Right cardiac atrium (tissue), 5 donors: ENCODE measurements at regions not wholly inside any gene's neighbourhood (a gene's known extent, or its start where the extent isn't known, plus 50 kb on each side); places are given as distances from the start of the nearest gene placed in this dataset.
A peak's percentile ranks its signal among the peaks of the same experiment; 100 is the strongest.

Source experiments
- ATAC-seq, 2 donors: fragments of 200-7000 bp; cut with Tn5 transposase; one replicate each; pipeline versions ENCODE4 v1.8.0 to v1.9.1; 2020; ENCODE audit warnings: moderate library complexity in 2 of 2, mild to moderate bottlenecking in 1 of 2
- DNase-seq, 3 donors: peaks; one replicate each; pipeline ENCODE4 v3.0.0-alpha.2; 2020
- H3K27ac ChIP-seq: one replicate; pipeline ENCODE4 v1.5.1; 2013; ENCODE audit warnings: mild to moderate bottlenecking, low read length, control low read depth, moderate library complexity
- H3K27me3 ChIP-seq: one replicate; pipeline ENCODE4 v1.6.1; 2013; ENCODE audit not compliant: control insufficient read depth, insufficient read depth
- H3K4me1 ChIP-seq: one replicate; pipeline ENCODE4 v1.6.1; 2013; ENCODE audit warnings: low read length; ENCODE audit not compliant: control insufficient read depth, insufficient read depth
- H3K4me3 ChIP-seq: one replicate; pipeline ENCODE4 v1.5.1; 2013; ENCODE audit warnings: low read length, control low read depth
- H3K9me3 ChIP-seq: one replicate; pipeline ENCODE4 v1.6.1; 2013; ENCODE audit warnings: low read length; ENCODE audit not compliant: control insufficient read depth
- WGBS: extraction: QIAGEN DNeasy Blood & Tissue Kit; methylation state at CpG from one replicate; pipeline ENCODE4 v1.1.7; 2013; 5-methylcytosine and 5-hydroxymethylcytosine counted together
- intact Hi-C, 4 donors: fragments of 100-400 bp; cut with DNase I; formaldehyde crosslinking; loops; one replicate each; pipeline versions ENCODE4 v1.11.0 to v1.14.0; 2022 to 2023
- donor health status: healthy with polysubstance abuse.
- donor health status: DM: no; HTN: yes; CAD: no.
- donor health status: DM: no; HTN: no; CAD: no.
- donor health status: DM: no; HTN: yes; CAD: no; lungs with severe emphysema.
- donor health status: DM: yes; HTN: yes; CAD: no.

GRCh38 chr22:48268771-48269552 lies 1506.5 kb downstream of the TBC1D22A start:
- intact Hi-C loops = no loop called here
- ATAC-seq (no peak), DNase-seq (no peak)
- no peaks in the 10 kb centered on the region for H3K4me1 ChIP-seq
- no peak overlapping the region for H3K27ac ChIP-seq
- H3K4me3 ChIP-seq = no peak overlapping the region
- no peaks in the 10 kb centered on the region for H3K27me3 ChIP-seq
- H3K9me3 ChIP-seq = no peaks in the 10 kb centered on the region
- 83% methylated on average over 24 of the region's 24 CpGs for WGBS

- Histone ChIP-seq H3K4me3 (no peak overlapping the region), H3K9me3 (no peaks in the 10 kb centered on the region), H3K27ac (no peak overlapping the region), H3K27me3 (no peaks in the 10 kb centered on the region), H3K4me1 (no peaks in the 10 kb centered on the region)
- DNase-seq (no peak), ATAC-seq (no peak)
- 71% methylated on average over 11 of the region's 11 CpGs for WGBS
- intact Hi-C loops = no loop called here
Observed at GRCh38 chr22:48268293-48268692, 1505.8 kb downstream of the TBC1D22A start.

- Histone ChIP-seq H3K9me3 (no peaks in the 10 kb centered on the region), H3K27me3 (no peaks in the 10 kb centered on the region), H3K4me3 (no peak overlapping the region), H3K27ac (no peak overlapping the region), H3K4me1 (no peaks in the 10 kb centered on the region)
- 40% methylated on average over 10 of the region's 10 CpGs for WGBS
- no peak for DNase-seq
- no peak for ATAC-seq
- intact Hi-C loops = no loop called here
Observed at GRCh38 chr22:48267681-48268080, 1505.2 kb downstream of the TBC1D22A start.

DNA sequence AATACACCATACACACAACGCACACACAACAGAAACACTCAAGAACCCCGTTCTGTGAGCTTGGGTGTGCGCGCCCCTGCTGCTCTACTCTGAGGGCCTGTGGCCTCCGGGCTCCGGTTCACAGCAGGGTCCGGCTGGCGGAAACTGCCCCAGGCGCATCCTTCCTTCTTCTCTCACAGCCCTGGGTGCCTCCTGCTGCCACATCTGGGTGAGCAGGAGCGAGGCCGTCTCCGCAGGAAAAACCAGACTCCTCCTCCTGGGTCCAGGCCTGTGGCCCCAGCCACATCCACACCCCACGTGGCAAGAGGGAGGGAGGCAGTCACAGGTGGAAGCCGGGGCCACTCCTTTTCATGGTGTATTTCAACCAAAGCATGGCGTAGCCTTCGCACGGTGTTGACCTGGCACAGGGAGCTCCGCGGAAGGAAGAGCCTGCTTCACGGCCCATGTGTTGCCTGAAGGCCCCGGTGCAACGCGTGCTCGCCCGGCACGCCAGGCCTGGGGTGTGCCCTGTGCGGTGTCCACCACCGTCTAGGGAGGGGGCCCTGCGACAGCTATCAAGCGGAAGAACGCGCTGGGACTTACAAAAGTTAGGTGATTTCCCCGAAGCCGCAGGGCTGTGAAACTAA lies 1502.7 kb downstream of the TBC1D22A start:
- H3K4me1 ChIP-seq = no peaks in the 10 kb centered on the region
- H3K4me3 ChIP-seq = no peak overlapping the region
- H3K27ac ChIP-seq = no peak overlapping the region
- ATAC-seq = peak in 1 of 2 donors; percentile 25
- WGBS = 88% methylated on average over 34 of the region's 34 CpGs
- H3K9me3 ChIP-seq = no peaks in the 10 kb centered on the region
- peak in 1 of 3 donors; percentile 36 for DNase-seq
- intact Hi-C loops = no loop called here
- no peaks in the 10 kb centered on the region for H3K27me3 ChIP-seq

DNA sequence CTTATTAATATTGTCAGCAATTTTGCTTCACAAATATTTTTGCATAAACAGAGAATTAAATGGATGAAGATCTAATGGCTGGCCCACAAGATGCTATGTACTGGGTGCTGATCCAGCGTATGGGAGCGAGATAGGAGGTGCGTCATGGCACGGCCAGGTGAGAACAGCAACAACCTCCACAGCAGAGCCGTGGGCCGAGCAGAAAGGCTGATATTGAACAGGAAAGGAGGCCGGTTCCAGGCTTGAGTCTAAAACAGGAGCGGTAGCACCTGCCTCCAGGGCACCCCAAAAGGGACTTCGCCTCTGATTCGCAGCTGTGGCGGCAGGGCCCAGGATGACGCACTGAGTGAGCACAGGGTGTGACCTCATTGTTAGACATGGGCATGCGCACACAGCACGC lies 1502.1 kb downstream of the TBC1D22A start:
- DNase-seq (peak in 1 of 3 donors; percentile 10), ATAC-seq (no peak)
- Histone ChIP-seq H3K9me3 (no peaks in the 10 kb centered on the region), H3K27me3 (no peaks in the 10 kb centered on the region), H3K4me3 (no peak overlapping the region), H3K4me1 (no peaks in the 10 kb centered on the region), H3K27ac (no peak overlapping the region)
- intact Hi-C loops = no loop called here
- 91% methylated on average over 14 of the region's 14 CpGs for WGBS

DNA sequence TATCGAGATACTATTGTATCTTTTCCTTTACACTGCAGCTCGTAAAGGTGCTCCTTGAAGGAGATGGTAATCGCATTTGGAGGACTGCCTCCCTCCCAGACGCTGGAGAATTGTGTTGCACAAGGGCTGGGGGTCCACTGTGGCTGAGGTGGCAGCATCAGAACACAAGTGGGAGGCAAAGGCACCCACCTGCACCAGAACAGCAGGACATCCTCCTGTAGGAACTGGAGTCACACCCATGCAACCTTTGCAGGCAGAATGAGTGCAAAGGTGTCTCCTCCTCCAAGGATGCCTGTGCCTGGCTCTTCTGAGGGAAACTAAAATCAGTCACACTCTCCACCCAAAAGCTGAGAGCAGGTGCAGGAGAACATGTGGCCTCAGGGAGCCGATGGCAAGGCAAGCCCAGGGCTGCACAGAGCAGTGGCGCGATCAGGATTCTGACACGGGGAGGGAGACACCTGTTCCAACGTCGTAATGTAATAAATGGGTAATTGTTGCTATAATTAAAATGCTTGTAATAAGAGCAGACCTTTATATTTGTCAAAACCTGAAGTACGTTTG lies 1501.4 kb downstream of the TBC1D22A start:
- no peak for ATAC-seq
- Histone ChIP-seq H3K4me3 (no peak overlapping the region), H3K27ac (no peak overlapping the region), H3K4me1 (no peaks in the 10 kb centered on the region), H3K27me3 (no peaks in the 10 kb centered on the region), H3K9me3 (no peaks in the 10 kb centered on the region)
- intact Hi-C loops = no loop called here
- DNase-seq = no peak
- WGBS = 78% methylated on average over 11 of the region's 11 CpGs

- DNase-seq (no peak), ATAC-seq (no peak)
- Histone ChIP-seq H3K27ac (no peak overlapping the region), H3K9me3 (no peaks in the 10 kb centered on the region), H3K4me1 (no peaks in the 10 kb centered on the region), H3K4me3 (no peak overlapping the region), H3K27me3 (no peaks in the 10 kb centered on the region)
- WGBS = 70% methylated on average over 7 of the region's 7 CpGs
- intact Hi-C loops = no loop called here
Observed at GRCh38 chr22:48263431-48263765, 1500.9 kb downstream of the TBC1D22A start.

DNA sequence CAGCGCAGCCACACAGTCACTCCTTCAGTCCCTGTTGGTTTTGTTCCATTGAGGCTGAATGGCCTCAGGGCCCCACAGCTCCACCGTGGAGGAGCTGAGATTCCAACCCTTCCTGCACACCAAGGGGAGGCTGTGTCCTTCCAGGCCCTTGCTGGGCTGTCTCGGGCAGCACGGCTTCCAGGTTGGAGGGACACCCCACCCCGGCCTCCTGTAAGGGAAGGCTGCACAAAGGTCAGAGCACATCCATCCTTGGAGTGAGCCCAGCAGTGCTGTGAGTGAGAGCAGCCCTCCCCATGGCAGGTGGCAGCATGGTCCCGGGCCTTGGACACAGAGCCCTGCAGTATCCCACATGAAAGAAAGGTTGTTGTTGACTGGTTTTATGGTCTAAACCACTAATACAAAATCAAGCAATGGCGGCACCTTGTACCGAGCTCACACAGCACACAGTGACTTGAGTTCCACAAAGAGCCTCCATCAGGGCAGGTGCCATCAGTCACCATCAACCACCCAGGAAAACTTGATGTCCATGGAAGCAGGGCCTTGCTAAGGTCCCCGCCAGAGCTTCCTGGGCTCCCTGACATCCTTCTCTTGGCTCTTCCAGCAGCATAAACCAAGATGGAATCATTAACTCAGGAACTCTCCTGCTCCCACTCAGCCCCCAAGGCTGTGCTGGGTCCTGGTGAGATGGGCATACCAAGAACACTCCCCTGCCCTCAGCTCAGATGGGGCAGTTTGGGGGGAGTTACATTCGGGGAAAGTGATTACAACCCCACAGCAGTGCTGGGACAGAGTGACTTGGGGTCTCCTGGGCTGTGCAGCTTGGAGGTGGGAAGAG lies 1500.4 kb downstream of the TBC1D22A start:
- DNase-seq = no peak
- intact Hi-C loops = no loop called here
- Histone ChIP-seq H3K27ac (no peak overlapping the region), H3K27me3 (no peaks in the 10 kb centered on the region), H3K9me3 (no peaks in the 10 kb centered on the region), H3K4me1 (no peaks in the 10 kb centered on the region), H3K4me3 (no peak overlapping the region)
- 75% methylated on average over 10 of the region's 10 CpGs for WGBS
- no peak for ATAC-seq

GRCh38 chr22:48261706-48262105 lies 1499.3 kb downstream of the TBC1D22A start:
- DNase-seq (no peak), ATAC-seq (no peak)
- intact Hi-C loops = no loop called here
- H3K9me3 ChIP-seq = no peaks in the 10 kb centered on the region
- 68% methylated on average over 2 of the region's 2 CpGs for WGBS
- no peaks in the 10 kb centered on the region for H3K4me1 ChIP-seq
- no peak overlapping the region for H3K4me3 ChIP-seq
- H3K27me3 ChIP-seq = no peaks in the 10 kb centered on the region
- no peak overlapping the region for H3K27ac ChIP-seq

DNA sequence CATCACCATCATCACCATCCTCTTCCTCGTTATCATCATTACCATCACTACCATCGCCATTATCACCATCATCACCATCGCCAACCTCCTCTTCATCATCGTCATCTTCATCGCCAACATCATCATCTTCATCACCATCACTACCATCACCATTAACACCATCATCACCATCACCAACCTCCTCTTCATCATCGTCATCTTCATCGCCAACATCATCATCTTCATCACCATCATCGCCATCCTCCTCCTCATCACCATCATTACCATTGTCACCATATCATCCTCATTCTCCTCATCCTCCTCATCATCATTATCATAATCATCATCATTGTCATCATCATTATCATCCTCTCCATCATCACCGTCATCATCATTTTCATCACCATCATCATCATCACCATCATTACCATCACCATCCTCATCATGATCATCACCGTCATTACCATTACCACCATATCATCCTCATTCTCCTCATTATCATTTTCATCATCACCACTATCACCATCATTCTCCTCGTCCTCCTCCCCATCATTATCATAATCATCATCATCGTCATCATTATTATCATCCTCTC lies 1498.7 kb downstream of the TBC1D22A start:
- intact Hi-C loops = no loop called here
- Histone ChIP-seq H3K4me3 (no peak overlapping the region), H3K27ac (no peak overlapping the region), H3K9me3 (no peaks in the 10 kb centered on the region), H3K4me1 (no peaks in the 10 kb centered on the region), H3K27me3 (no peaks in the 10 kb centered on the region)
- no peak for DNase-seq
- 93% methylated on average over 12 of the region's 12 CpGs for WGBS
- no peak for ATAC-seq
